ENCODE measurements at regions not wholly inside any gene's neighbourhood (a gene's known extent, or its start where the extent isn't known, plus 50 kb on each side); places are given as distances from the start of the nearest gene placed in this dataset.
"Not testable (repeated sequence)": the region's sequence is repeated elsewhere in the genome, so short reads cannot be mapped to it uniquely, and the experiment has no call there.

GRCh38 chr10:30166929-30167328 is 107.5 kb upstream of the JCAD start (continued):
- TF ChIP-seq ZNF281 (CRISPR knock-in tag; IDR thresholded peaks at IDR 0.05): no peak
- TF ChIP-seq NR1H2 (CRISPR knock-in tag; IDR thresholded peaks at IDR 0.05): no peak
- TF ChIP-seq SP1 (CRISPR knock-in tag; conservative IDR thresholded peaks at IDR 0.05): no peak
- no peak for TF ChIP-seq IRF2 (CRISPR knock-in tag; IDR thresholded peaks at IDR 0.05; ENCODE audit: borderline replicate concordance, low read depth)
- no peak for TF ChIP-seq ATF6 (CRISPR knock-in tag; IDR thresholded peaks at IDR 0.05)

GRCh38 chr10:30163410-30163809 is 104.0 kb upstream of the JCAD start:
- DNase-seq (ENCODE audit: low spot score); ATAC-seq; H3K27me3 Mint-ChIP-seq (ENCODE audit: low read depth); H3K27ac Mint-ChIP-seq; POLR2A ChIA-PET; H3K4me3 Mint-ChIP-seq; H3K4me1 Mint-ChIP-seq: not testable (repeated sequence)
- Mint-ChIP-seq H3K9me3 (peaks cover 35% of the 10 kb centered on the region), H3K36me3 (peaks cover 10% of the 10 kb centered on the region; the same call in 1 of the 2 replicates)
- CTCF ChIA-PET: interaction anchor here (0.6 kb wide), 1 partner anchor 197 kb away, joined by 3 read pairs; no protein-coding TSS in a partner anchor

- H3K27ac Mint-ChIP-seq; POLR2A ChIA-PET; CTCF ChIA-PET; DNase-seq (ENCODE audit: low spot score); H3K4me1 Mint-ChIP-seq; H3K36me3 Mint-ChIP-seq; H3K27me3 Mint-ChIP-seq (ENCODE audit: low read depth); ATAC-seq; H3K4me3 Mint-ChIP-seq: not testable (repeated sequence)
- peaks cover 31% of the 10 kb centered on the region for H3K9me3 Mint-ChIP-seq
Observed at GRCh38 chr10:30162796-30163195, 103.4 kb upstream of the JCAD start.

- Mint-ChIP-seq H3K4me3 (no peak overlapping the region), H3K36me3 (0 out of 2 replicates have a peak, but pooled peaks cover 7% of the 10 kb centered on the region), H3K4me1 (peaks cover 8% of the 10 kb centered on the region), H3K27ac (no peak overlapping the region), H3K9me3 (peaks cover 20% of the 10 kb centered on the region), H3K27me3 (ENCODE audit: low read depth) (no peaks in the 10 kb centered on the region)
- DNase-seq (ENCODE audit: low spot score) (no peak), ATAC-seq (peak; percentile 39; the same call in 1 of the 2 replicates)
- POLR2A ChIA-PET: no interaction called here
- CTCF ChIA-PET: no interaction called here
- no peak for TF ChIP-seq HMGXB4 (CRISPR knock-in tag; IDR thresholded peaks at IDR 0.05)
- no peak for TF ChIP-seq TCF7 (CRISPR knock-in tag; IDR thresholded peaks at IDR 0.05; ENCODE audit: low read depth)
- no peak for TF ChIP-seq FOXK1 (CRISPR knock-in tag; IDR thresholded peaks at IDR 0.05)
- no peak for TF ChIP-seq HMGA2 (CRISPR knock-in tag; IDR thresholded peaks at IDR 0.05)
- no peak for TF ChIP-seq ZNF138 (CRISPR knock-in tag; conservative IDR thresholded peaks at IDR 0.05)
- no peak for TF ChIP-seq ATF3 (CRISPR knock-in tag; conservative IDR thresholded peaks at IDR 0.05)
- TF ChIP-seq TEAD4 (CRISPR knock-in tag; IDR thresholded peaks at IDR 0.05): no peak
- TF ChIP-seq TP53 (CRISPR knock-in tag; IDR thresholded peaks at IDR 0.05): no peak
- no peak for TF ChIP-seq ZNF219 (CRISPR knock-in tag; IDR thresholded peaks at IDR 0.05; ENCODE audit: borderline replicate concordance)
- no peak for TF ChIP-seq EMX1 (CRISPR knock-in tag; IDR thresholded peaks at IDR 0.05)
- no peak for TF ChIP-seq E2F5 (CRISPR knock-in tag; IDR thresholded peaks at IDR 0.05)
- TF ChIP-seq STAT6 (CRISPR knock-in tag; conservative IDR thresholded peaks at IDR 0.05; ENCODE audit: low read depth): no peak
- no peak for TF ChIP-seq ZNF416 (CRISPR knock-in tag; IDR thresholded peaks at IDR 0.05)
Observed at GRCh38 chr10:30160271-30160982, 101.0 kb upstream of the JCAD start.
